Osteoblast (primary cell): ENCODE measurements at regions not wholly inside any gene's neighbourhood (a gene's known extent, or its start where the extent isn't known, plus 50 kb on each side); places are given as distances from the start of the nearest gene placed in this dataset.

Experiments used
- DNase-seq: peaks from one replicate; pipeline ENCODE4 v3.0.0; 2011; ENCODE audit warnings: low spot score, mixed read lengths; ENCODE audit not compliant: insufficient read length; ENCODE audit errors: missing footprints
- H2AFZ ChIP-seq: 2 replicates; pipeline ENCODE4 v1.6.0; 2011; ENCODE audit warnings: mild to moderate bottlenecking, low read length
- H3K27ac ChIP-seq: 2 replicates; pipeline ENCODE4 v1.5.1; 2011; ENCODE audit warnings: mild to moderate bottlenecking, low read depth, low read length, moderate library complexity
- H3K27me3 ChIP-seq: 2 replicates; pipeline ENCODE4 v1.6.0; 2012; ENCODE audit warnings: mild to moderate bottlenecking, control low read depth, inconsistent platforms, low read length, moderate library complexity; ENCODE audit not compliant: insufficient read depth
- H3K36me3 ChIP-seq: 2 replicates; pipeline ENCODE4 v1.5.1; 2011; ENCODE audit warnings: mild to moderate bottlenecking, low read length, control low read depth, moderate library complexity; ENCODE audit not compliant: insufficient read depth
- H3K4me1 ChIP-seq: 2 replicates; pipeline ENCODE4 v1.5.1; 2011; ENCODE audit warnings: mild to moderate bottlenecking, low read length, control low read depth, moderate library complexity; ENCODE audit not compliant: insufficient read depth
- H3K4me2 ChIP-seq: 2 replicates; pipeline ENCODE4 v1.6.0; 2011; ENCODE audit warnings: mild to moderate bottlenecking, low read length; ENCODE audit not compliant: insufficient read depth
- H3K4me3 ChIP-seq: fragments of 200-600 bp; sonication (generic); 3 replicates; pipeline ENCODE4 v1.5.1; 2012; ENCODE audit warnings: mild to moderate bottlenecking, low read length, inconsistent platforms; ENCODE audit not compliant: insufficient read depth
- H3K79me2 ChIP-seq: 2 replicates; pipeline ENCODE4 v1.6.0; 2012; ENCODE audit warnings: mild to moderate bottlenecking, low read length, control low read depth, inconsistent platforms; ENCODE audit not compliant: insufficient read depth
- H3K9me3 ChIP-seq: 2 replicates; pipeline ENCODE4 v1.5.1; 2011; ENCODE audit warnings: low read depth, low read length, control low read depth
- H4K20me1 ChIP-seq: 2 replicates; pipeline ENCODE4 v1.6.0; 2012; ENCODE audit warnings: mild to moderate bottlenecking, low read length, control low read depth; ENCODE audit not compliant: insufficient read depth
- TF ChIP-seq, protein P1 (sequence below): IDR thresholded peaks from 2 replicates; pipeline ENCODE4 v1.5.1; 2011; ENCODE audit warnings: mild to moderate bottlenecking, low read depth, low read length, moderate library complexity; ENCODE audit errors: extremely low read depth

GRCh38 chr4:144371485-144371884 lies 231.0 kb upstream of the GYPA start:
- peaks cover 27% of the 10 kb centered on the region for H3K27me3 ChIP-seq
- H3K36me3 ChIP-seq, result no peaks in the 10 kb centered on the region
- H3K9me3 ChIP-seq, result no peaks in the 10 kb centered on the region
- no peaks in the 10 kb centered on the region for H3K4me1 ChIP-seq
- no peak overlapping the region for H3K27ac ChIP-seq
- TF ChIP-seq, protein P1, sequence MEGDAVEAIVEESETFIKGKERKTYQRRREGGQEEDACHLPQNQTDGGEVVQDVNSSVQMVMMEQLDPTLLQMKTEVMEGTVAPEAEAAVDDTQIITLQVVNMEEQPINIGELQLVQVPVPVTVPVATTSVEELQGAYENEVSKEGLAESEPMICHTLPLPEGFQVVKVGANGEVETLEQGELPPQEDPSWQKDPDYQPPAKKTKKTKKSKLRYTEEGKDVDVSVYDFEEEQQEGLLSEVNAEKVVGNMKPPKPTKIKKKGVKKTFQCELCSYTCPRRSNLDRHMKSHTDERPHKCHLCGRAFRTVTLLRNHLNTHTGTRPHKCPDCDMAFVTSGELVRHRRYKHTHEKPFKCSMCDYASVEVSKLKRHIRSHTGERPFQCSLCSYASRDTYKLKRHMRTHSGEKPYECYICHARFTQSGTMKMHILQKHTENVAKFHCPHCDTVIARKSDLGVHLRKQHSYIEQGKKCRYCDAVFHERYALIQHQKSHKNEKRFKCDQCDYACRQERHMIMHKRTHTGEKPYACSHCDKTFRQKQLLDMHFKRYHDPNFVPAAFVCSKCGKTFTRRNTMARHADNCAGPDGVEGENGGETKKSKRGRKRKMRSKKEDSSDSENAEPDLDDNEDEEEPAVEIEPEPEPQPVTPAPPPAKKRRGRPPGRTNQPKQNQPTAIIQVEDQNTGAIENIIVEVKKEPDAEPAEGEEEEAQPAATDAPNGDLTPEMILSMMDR, result no peak
- H2AFZ ChIP-seq, result no peak overlapping the region
- DNase-seq, result peak; percentile 30
- no peak overlapping the region for H3K4me2 ChIP-seq
- no peaks in the 10 kb centered on the region for H4K20me1 ChIP-seq
- no peak overlapping the region for H3K4me3 ChIP-seq
- no peaks in the 10 kb centered on the region for H3K79me2 ChIP-seq

DNA sequence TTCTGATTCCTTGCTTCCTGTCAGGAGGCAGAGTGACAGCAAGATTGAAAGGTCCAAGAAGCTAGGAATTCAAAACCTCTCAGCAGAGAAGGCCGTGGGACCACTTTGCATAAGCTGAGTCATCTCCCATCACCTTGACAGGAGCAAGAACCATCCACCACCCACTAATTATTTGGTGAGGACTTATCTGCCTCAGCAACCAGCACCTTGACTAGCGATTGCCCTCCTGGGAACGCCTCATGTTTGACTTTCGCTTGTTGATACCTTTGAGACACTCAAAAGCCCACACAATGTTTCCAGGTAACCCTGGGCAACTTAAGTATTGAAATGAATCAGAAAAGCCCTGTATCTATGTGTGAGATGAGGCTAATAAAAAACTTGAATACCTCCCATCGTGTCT lies 233.5 kb upstream of the GYPA start:
- Histone ChIP-seq H3K27ac (no peak overlapping the region), H2AFZ (no peak overlapping the region), H3K4me3 (no peak overlapping the region), H3K27me3 (peaks cover 29% of the 10 kb centered on the region), H4K20me1 (no peaks in the 10 kb centered on the region), H3K36me3 (no peaks in the 10 kb centered on the region), H3K4me2 (no peak overlapping the region), H3K9me3 (no peaks in the 10 kb centered on the region), H3K79me2 (no peaks in the 10 kb centered on the region), H3K4me1 (no peaks in the 10 kb centered on the region)
- no peak for DNase-seq
- TF ChIP-seq, protein P1, result no peak

DNA sequence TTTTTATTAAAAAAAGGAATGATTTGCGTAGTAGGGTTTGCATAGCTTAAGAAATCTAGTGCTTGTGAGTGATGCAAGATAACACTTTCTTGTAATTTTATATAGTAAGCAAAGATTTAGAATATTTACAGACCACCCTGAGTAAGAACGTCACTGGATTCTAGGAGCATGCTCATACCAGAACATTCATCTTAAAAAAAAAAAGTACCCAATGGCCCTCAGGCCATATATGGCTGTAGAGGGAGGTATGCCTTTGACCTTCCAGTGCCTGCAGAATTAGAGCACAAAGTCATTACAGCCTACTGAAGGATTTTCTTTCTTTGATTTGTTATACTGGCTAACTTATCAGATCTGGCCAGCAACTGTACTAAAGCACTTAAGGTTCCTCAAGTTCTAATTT lies 236.3 kb upstream of the GYPA start:
- H4K20me1 ChIP-seq, result no peaks in the 10 kb centered on the region
- no peak overlapping the region for H3K4me2 ChIP-seq
- peaks cover 23% of the 10 kb centered on the region for H3K27me3 ChIP-seq
- H3K4me1 ChIP-seq, result no peaks in the 10 kb centered on the region
- H3K36me3 ChIP-seq, result no peaks in the 10 kb centered on the region
- H3K9me3 ChIP-seq, result no peaks in the 10 kb centered on the region
- DNase-seq, result no peak
- H3K4me3 ChIP-seq, result no peak overlapping the region
- TF ChIP-seq, protein P1, result no peak
- H2AFZ ChIP-seq, result no peak overlapping the region
- H3K79me2 ChIP-seq, result no peaks in the 10 kb centered on the region
- no peak overlapping the region for H3K27ac ChIP-seq

- H3K4me2 ChIP-seq, result no peak overlapping the region
- H3K4me3 ChIP-seq, result no peak overlapping the region
- H3K27ac ChIP-seq, result no peak overlapping the region
- no peaks in the 10 kb centered on the region for H3K79me2 ChIP-seq
- no peaks in the 10 kb centered on the region for H3K36me3 ChIP-seq
- H3K27me3 ChIP-seq, result no peaks in the 10 kb centered on the region
- H3K4me1 ChIP-seq, result no peaks in the 10 kb centered on the region
- no peaks in the 10 kb centered on the region for H4K20me1 ChIP-seq
- no peak for DNase-seq
- TF ChIP-seq, protein P1, result no peak
- H2AFZ ChIP-seq, result no peak overlapping the region
- H3K9me3 ChIP-seq, result no peaks in the 10 kb centered on the region
Observed at GRCh38 chr4:144384408-144384807, 243.9 kb upstream of the GYPA start.
